Ramos (cell line): ENCODE measurements at regions not wholly inside any gene's neighbourhood (a gene's known extent, or its start where the extent isn't known, plus 50 kb on each side); places are given as distances from the start of the nearest gene placed in this dataset.

Experiments
- in situ Hi-C: fragments of 300-500 bp; cut with MboI; formaldehyde crosslinking; loops from one replicate; pipeline ENCODE4 v1.14.3; 2022; ENCODE audit warnings: low sequenced_read_pairs; ENCODE audit not compliant: unreplicated experiment

DNA sequence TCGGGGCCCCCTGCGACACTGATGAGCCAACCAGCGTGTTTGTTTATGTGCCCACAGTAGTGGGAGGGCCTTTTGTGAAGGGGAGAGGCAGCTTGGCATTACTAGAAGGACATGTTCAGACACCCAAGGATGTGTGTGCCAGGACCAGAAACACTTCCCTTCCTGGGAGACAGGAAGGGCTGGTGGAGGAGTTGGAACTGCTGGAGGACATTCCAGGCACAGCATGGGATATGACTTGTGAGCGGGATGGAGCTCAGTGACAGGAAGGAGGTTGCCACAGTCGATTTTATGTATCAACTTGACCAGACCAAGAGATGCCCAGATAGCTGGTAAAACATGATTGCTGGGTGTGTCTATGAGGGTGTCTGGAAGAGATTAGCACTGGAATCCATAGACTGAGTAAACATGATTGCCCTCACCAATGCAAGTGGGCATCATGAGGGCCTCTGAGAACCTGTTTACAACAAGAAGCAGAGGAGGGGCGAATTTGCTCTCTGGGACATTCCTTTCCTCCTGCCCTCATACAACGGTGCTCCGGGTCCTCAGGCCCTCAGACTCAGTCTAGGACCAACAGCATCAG, 106.4 kb upstream of the TLE3 start:
- in situ Hi-C loops: no loop called here

- in situ Hi-C loops: no loop called here
These were observed 105.0 kb upstream of the TLE3 start for GRCh38 chr15:70202756-70203155.

- in situ Hi-C loops: no loop called here
These were observed 103.7 kb upstream of the TLE3 start for GRCh38 chr15:70201425-70201775.

- in situ Hi-C loops: no loop called here
These were observed 103.1 kb upstream of the TLE3 start for GRCh38 chr15:70200511-70201424.

GRCh38 chr15:70199540-70200410, 102.1 kb upstream of the TLE3 start:
- in situ Hi-C loops: no loop called here

DNA sequence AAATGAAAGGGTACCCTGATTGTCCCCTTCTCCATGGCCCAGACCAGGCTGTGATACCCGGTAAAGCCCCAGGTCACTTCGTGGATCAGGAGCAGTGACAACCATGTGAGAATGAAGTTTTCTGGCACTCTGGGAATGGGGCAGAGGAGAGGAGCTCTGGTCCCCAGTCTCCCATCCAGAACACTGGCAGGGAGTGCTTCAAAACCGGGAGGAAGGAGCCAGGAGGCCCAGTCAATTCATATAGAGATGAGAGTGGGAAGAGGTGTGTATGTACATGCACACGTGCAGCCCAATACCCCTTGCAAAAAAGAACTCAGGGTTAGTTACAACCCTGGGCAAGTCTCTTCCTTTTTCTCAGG, 101.4 kb upstream of the TLE3 start:
- in situ Hi-C loops: no loop called here

- in situ Hi-C loops: no loop called here
These were observed 100.9 kb upstream of the TLE3 start for GRCh38 chr15:70198441-70199123.

DNA sequence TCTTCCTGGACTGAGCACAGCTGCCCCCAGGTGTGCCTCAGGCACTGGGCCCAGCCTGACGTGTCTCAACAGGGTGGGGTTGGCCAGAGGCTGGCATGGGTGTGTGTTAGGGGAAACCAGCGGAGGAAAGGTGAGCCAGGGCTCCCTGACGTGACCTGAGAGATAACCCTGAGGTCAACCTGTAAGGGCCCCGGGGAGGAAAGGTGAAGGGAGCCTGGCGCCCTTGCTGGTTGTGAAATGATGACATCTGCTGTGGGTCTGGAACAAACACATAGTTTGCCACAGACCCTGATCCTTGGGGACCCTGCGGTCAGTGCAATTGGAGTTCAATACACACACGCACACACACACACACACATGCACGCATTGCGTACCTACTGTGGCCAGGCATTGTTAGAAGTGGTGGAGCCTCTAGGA, 100.2 kb upstream of the TLE3 start:
- in situ Hi-C loops: no loop called here

DNA sequence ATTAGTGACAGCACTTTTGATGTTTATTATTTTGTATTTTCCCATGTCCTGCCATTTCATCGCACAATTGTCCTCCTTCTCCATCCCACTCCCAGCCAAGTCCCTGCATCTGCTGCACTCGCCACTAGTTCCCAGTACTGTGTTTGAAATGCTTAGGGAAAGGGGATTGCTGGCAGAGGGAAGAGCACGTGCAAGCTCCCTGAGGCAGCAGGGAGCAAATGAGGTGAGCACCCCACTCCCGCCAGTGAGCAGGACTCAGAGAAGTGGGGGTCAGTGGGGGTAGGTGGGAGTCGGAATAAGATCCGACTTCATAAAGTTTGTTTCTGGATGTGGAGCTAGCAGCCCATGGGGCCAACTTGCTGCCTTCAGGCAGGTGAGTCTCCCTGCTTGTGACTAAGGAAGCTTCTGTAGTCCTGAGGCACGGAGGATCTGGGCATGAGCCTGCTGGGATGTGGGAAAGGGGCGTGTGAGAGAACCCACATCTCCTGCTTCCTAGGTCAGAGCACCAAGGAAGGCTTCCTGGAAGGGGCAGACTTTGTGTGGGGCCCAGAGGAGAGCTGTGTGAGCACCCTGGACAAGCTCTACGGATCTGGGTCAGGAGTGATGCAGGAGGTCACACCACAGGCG, 99.7 kb upstream of the TLE3 start:
- in situ Hi-C loops: no loop called here

GRCh38 chr15:70196372-70197316, 98.9 kb upstream of the TLE3 start:
- in situ Hi-C loops: no loop called here

DNA sequence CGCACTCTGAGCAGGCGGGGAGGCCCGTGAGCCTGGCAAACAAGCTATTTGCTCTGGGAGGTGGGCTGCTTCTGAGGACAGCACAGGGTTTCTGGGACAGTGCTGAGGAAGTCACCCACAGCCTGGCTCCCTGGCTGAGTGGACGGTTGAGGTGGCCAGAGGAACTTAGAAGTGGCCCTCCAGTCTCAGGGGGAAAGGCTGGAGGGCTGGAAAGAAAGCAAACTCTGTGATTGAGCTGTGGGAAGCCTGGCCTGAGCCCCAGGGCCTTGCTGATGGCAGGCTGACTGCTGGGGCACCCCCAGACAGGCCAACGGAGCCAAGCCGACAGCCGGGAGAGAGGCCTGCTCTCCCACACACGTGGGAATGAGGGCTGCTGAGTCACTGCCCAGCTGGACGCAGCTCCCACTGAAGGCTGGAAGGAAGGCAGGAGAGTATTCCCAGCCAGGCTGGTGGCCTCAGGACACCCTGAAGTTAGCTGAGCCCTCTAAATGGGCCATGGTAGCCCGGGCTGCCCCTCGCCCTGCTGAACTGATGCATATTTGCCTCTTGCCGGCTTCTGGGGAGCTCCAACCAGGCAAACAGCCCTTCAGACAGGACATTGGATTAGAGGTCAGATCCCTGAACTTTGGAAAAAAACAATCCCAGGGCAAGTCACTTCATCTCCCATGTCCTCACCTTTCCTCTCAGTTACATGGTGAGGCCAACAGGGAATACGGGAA, 98.0 kb upstream of the TLE3 start:
- in situ Hi-C loops: no loop called here

DNA sequence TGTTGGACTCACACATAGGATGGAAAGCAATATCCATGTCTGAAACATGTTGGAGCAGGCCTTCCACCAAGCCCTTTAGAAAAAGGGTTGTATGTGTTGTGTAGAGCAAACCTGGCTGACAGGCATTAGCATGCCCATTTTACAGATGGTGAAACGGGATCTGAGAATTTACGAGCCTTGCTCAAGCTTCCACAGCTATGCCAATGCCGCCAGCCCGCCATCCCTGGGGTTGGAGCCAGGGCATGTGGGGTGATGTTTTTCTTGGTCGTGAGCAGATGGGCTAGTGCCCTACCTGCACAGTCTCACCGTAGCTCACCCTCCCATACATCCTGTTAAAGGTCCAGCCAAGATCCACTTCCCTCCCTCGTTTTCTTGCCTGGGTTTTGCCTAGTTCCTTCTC, 97.5 kb upstream of the TLE3 start:
- in situ Hi-C loops: no loop called here

DNA sequence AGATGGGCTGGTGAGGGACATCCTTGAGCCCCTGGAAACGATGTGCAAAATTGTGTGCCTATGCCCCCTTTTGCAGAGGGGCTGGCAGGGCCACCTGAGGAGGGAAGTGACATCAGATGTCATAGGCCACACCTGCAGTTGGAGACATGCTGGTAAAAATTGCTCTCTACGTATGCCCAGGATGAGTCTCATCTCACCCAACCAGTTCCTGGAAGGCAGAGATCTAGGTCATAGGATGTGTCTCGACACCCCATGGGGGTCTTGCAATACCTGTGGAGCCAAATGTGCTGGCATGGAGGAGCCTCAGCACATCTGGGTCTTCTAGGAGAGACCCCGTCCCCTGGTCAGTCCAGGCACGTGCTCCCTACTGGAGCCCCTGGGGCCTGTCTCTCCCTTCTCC, 96.5 kb upstream of the TLE3 start:
- in situ Hi-C loops: no loop called here

DNA sequence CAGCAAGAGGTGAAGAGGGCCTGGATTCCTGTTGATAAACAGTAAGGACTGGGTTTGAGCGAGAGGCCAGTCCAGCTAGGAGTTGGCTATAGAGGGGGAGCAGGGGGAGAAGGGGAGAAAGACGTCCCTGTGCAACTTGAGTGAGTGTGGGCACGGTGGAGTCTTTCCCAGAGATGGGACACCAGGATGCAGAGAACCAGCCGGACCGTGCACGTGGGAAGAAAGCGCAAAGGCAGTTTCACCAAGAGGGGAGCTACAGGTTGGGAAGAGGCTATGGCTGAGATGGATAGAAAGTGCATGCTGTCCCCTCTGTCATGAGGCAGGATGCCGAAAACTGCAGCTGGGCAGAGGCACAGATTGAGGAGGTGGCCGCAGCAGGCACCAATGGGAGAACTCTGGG, 96.0 kb upstream of the TLE3 start:
- in situ Hi-C loops: no loop called here

- in situ Hi-C loops: no loop called here
These were observed 94.8 kb upstream of the TLE3 start for GRCh38 chr15:70192490-70192889.

GRCh38 chr15:70192041-70192440, 94.3 kb upstream of the TLE3 start:
- in situ Hi-C loops: no loop called here

- in situ Hi-C loops: no loop called here
These were observed 93.2 kb upstream of the TLE3 start for GRCh38 chr15:70190965-70191364.
